CD4-positive, alpha-beta T cell treated with Interleukin-15 for 1 hour (primary cell): ENCODE measurements at regions not wholly inside any gene's neighbourhood (a gene's known extent, or its start where the extent isn't known, plus 50 kb on each side); places are given as distances from the start of the nearest gene placed in this dataset.
"Not testable (repeated sequence)": the region's sequence is repeated elsewhere in the genome, so short reads cannot be mapped to it uniquely, and the experiment has no call there.

ENCODE experiments used
- DNase-seq: peaks from one replicate; pipeline ENCODE4 v3.0.0-alpha.2; 2020

GRCh38 chr1:206365271-206365670 lies 105.0 kb upstream of the IKBKE start:
- DNase-seq = not testable (repeated sequence)

DNA sequence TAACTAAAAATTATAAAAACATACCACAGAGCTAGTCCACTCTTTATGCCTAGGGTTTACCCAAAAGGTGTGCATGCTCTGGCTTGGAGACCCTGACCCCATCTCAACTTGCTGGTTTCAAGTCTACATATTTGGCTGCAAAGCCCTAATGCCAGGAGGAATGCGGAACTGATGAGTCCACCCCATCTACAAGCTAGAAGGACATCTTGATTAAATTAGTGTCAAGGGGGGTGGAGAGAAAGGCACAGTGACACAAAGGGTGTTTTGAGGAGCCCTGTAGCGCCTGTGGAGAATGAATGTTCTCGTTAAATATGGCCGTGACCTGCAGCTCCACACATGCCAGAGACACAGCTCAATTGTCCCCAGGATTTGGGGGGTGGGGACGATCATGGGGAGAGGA lies 104.1 kb upstream of the IKBKE start:
- not testable (repeated sequence) for DNase-seq

GRCh38 chr1:206366772-206367171 lies 103.5 kb upstream of the IKBKE start:
- not testable (repeated sequence) for DNase-seq

DNA sequence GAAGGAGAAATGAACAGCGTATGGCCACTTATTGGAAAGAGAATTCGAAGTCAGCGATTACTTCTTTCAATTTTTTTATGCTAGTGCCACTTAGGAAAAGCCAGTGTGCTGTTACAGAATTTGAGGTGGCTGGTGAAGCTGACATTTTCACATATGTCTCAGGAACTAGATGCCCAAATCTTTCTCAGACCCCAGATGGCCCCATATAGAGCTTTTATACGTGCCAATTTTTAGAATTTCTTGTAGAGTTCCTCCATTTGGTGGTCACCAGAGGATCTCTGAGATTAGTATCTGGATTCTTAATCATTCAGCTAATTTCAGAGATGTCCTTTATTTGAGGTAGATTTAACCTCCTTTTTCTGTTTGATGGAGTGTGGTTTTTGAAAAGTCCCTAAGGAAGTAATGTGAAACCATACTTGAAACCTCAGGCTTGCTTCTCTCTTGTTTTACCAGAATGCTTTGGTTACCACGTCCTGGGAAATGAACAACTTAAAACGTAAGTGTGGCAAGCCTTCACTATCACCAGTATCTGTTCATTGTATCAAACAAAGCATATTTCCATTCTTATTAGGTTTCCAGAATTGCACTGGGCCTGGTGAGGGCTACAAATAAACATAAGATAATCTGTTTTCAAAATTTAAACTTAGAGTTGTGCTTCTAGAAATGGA lies 102.2 kb upstream of the IKBKE start:
- not testable (repeated sequence) for DNase-seq

DNA sequence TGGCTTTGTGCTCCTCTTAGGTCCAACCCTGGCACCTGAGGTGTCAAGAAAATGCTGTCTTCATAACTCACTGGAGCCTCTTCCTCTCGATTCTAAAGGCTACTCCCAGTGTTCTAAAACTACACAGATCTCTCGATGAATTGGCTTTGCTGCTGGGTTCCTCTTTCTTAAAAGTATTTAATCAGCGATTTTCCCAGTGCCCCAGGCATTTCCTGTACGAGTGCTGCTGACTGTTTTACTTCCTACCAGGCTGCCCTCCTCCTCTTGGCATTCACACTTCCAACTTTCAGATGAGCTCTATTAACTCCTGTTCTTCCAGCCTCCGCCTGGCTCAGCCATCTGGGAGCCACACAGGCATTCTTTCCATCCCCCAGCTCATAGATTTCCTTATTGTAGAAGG lies 95.6 kb upstream of the IKBKE start:
- DNase-seq = not testable (repeated sequence)

DNA sequence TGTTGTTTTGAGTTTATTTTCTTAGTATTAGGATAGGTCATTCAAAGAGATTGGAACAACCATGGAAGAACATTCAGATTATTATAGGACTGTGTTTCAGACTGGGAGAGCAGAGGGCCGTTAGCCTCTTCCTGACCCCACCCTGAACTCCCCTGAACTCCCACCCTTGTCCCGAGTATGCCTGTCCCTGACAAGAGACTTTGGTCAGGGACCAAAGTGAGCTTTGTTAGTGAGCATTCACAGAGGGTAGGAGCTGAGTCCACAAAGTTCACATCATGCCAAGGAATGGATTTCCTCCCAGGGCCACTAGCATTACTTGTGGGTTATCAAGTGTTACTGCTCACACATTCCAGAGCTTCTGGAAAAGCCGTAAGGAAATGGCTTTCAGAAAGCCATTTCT lies 94.7 kb upstream of the IKBKE start:
- DNase-seq = not testable (repeated sequence)

DNA sequence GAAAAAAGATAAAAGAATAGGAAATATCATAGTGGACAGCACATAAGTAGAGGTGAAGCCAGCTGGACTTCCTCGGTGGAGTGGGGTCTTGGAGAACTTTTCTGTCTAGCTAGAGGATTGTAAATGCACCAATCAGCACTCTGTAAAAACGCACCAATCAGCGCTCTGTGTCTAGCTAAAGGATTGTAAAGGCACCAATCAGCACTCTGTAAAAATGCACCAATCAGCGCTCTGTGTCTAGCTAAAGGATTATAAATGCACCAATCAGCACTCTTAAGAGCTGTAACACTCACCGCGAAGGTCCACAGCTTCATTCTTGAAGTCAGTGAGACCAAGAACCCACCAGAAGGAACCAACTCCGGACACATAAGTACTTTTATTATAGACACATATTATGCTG lies 91.8 kb upstream of the IKBKE start:
- DNase-seq = not testable (repeated sequence)

DNA sequence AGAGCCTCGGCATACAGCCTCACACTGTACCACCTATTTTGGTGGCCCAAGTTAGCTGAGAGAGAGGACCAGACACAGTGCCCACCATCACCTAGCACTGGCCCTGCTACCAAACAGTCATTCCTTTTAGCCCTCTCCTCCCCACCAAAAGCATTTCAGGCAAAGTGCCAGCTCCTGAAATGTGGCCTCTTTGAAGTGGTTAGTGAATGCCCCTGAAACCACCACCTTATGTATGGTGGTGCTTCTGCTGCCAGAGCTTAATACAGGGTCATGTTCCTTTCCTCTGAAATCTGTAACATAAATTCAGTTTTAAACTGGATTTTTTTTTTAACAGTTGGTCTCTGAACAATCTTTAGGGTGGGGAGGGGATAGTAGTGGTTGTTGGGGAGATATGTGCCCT lies 91.0 kb upstream of the IKBKE start:
- DNase-seq = not testable (repeated sequence)

- peak; percentile 17 for DNase-seq
These were observed 90.0 kb upstream of the IKBKE start for GRCh38 chr1:206380163-206380790.

DNA sequence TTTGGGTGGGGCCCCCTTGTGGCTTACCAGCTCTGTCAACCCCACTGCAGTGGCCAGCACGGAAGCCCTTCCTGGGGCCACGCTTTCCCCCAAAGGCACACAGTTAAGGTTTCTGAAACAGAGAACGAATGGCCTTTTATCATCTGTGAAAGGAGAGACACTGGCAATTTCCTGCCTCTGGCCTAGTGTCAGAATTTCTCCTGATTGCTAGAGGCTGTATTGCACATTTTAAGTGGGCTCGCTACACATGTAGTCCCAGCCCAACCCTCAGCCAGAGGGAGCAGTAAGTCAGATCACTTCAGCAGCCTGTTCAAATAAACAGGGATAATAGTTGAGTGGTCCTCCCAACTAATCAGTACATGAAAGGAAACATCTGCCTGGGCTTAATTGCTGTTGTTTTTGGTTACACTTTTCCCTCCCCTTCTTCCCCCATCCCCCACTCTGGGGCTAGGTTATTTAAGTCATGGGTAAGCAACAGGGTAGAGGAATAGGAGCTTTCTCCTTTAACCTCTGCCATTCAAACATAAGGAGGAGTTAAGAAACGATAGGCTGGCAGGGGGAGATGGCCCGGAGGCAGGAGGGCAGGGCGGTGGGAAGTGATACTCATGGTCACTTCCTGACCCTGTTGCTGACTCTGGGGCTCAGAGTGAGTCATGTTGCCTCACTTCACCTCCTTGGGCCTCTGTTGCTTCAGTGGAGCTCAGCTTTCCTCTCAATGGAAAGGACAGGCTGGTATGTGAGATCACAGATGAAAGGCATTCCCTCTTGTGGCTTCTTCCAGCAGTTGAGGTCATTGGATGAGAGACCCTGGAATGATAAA lies 89.3 kb upstream of the IKBKE start:
- not testable (repeated sequence) for DNase-seq

- DNase-seq = peak; percentile 56
These were observed 86.1 kb upstream of the IKBKE start for GRCh38 chr1:206384029-206384807.

- DNase-seq = not testable (repeated sequence)
These were observed 85.4 kb upstream of the IKBKE start for GRCh38 chr1:206384891-206385290.

- not testable (repeated sequence) for DNase-seq
These were observed 82.6 kb upstream of the IKBKE start for GRCh38 chr1:206387631-206388030.

GRCh38 chr1:206391903-206392302 lies 78.4 kb upstream of the IKBKE start:
- not testable (repeated sequence) for DNase-seq

- DNase-seq = not testable (repeated sequence)
These were observed 72.8 kb upstream of the IKBKE start for GRCh38 chr1:206397501-206397900.

DNA sequence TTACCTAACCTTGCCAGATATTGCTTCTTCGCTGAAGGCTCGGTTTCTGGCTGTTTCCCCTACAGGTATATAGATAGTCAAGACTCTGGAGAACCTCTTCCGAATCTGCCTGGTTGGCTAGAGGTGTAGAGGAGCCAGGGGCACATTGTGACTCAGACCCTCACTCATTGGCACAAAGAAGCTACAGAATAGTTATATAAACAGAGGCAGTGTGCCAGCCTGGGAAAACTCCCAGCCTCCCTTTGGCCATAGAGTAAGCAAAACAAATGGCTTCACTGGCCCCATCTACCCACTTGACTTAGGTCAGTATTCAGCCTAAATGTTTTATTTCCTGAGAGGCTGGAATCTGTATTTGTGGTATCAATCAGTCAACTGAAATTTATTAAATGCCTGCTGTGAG lies 72.0 kb upstream of the IKBKE start:
- DNase-seq = not testable (repeated sequence)

DNA sequence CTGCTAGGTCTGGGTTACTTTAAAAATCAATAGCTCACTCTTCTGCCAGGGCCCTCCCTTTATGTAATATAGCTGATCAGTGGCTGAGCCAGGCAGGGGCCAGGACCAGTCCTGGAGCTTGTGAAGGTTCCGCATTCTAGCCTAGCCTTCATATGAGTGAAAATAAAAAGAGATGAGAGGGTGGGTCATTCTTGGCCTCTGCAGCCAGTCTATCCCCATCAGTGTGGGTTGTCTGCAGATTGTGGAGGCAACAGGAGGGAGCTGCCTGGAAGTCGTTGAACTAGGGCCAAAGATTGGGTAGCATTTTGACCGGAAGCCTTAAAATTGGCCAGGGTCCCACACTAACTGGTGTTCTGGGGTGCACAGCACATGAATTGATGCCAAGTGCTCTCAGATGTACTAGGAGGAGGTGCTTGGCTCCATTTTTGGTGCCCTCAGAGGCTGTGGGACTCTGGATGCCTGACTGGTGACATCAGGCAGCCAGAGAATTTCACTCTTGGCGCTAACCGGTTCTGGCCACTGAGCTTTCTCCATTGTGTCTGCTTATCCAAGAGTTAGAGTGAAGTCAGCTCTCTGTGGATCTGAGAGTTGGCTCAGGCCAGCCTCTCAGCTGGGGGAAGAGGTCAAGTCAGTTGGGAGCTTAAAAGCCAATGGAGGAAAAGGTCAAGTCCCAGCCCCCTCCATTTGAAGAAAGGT lies 66.5 kb upstream of the IKBKE start:
- not testable (repeated sequence) for DNase-seq

DNA sequence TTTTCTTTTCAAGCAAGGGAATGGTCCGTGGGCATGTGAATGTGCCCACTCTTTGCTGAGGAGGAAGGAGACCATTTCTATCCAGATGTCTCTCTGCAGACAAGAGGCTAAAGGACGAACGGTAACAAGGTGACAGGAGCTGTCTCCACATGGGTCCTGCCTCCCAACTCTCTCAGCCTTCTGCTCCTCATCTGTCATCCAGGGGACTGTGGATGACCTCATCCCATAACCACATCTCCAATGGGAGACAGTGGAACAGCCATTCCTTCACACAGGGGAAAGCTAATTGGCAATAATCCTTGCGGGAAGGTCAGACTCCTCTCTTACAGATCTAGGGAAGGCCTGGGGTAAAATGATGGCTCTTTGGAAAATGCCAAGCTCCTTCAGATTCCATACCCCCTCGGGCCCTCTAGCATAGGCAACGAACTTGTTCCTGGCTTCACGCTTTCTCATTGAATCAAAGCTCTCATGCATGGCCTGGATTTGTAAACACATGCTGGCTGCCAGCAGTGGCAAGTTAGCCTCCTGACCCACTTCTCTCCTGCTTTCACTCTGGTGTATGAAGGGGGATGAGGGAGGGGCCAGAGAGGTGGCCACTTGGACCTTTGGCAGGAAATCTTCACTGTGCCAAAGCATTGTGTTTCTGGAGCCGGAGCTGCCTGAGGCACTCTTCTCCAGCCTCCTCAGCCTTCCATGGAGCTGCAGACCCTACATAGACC lies 65.8 kb upstream of the IKBKE start:
- DNase-seq = not testable (repeated sequence)

GRCh38 chr1:206405282-206405681 lies 65.0 kb upstream of the IKBKE start:
- DNase-seq = not testable (repeated sequence)

GRCh38 chr1:206408371-206409288 lies 61.6 kb upstream of the IKBKE start:
- DNase-seq = not testable (repeated sequence)
